ENCODE measurements at regions not wholly inside any gene's neighbourhood (a gene's known extent, or its start where the extent isn't known, plus 50 kb on each side); places are given as distances from the start of the nearest gene placed in this dataset.
"Not testable (repeated sequence)": the region's sequence is repeated elsewhere in the genome, so short reads cannot be mapped to it uniquely, and the experiment has no call there.

- DNase-seq, result no peak
These were observed 484.7 kb upstream of the ARRDC3 start for GRCh38 chr5:91867799-91868198.

GRCh38 chr5:91865915-91866314 is 482.8 kb upstream of the ARRDC3 start:
- DNase-seq, result no peak

GRCh38 chr5:91864962-91865361 is 481.8 kb upstream of the ARRDC3 start:
- no peak for DNase-seq

- DNase-seq, result no peak
These were observed 468.6 kb upstream of the ARRDC3 start for GRCh38 chr5:91851670-91852069.

- no peak for DNase-seq
These were observed 466.9 kb upstream of the ARRDC3 start for GRCh38 chr5:91850031-91850430.

- DNase-seq, result no peak
These were observed 466.0 kb upstream of the ARRDC3 start for GRCh38 chr5:91849069-91849468.

GRCh38 chr5:91848453-91848852 is 465.3 kb upstream of the ARRDC3 start:
- no peak for DNase-seq

- DNase-seq, result no peak
These were observed 458.3 kb upstream of the ARRDC3 start for GRCh38 chr5:91841423-91841822.

GRCh38 chr5:91840412-91840811 is 457.3 kb upstream of the ARRDC3 start:
- DNase-seq, result no peak

- DNase-seq, result no peak
These were observed 456.6 kb upstream of the ARRDC3 start for GRCh38 chr5:91839721-91840120.

- DNase-seq, result no peak
These were observed 456.1 kb upstream of the ARRDC3 start for GRCh38 chr5:91839233-91839632.

GRCh38 chr5:91830361-91830953 is 447.3 kb upstream of the ARRDC3 start:
- no peak for DNase-seq

GRCh38 chr5:91825618-91826017 is 442.5 kb upstream of the ARRDC3 start:
- DNase-seq, result no peak

GRCh38 chr5:91824406-91824805 is 441.3 kb upstream of the ARRDC3 start:
- DNase-seq, result no peak

- DNase-seq, result no peak
These were observed 437.8 kb upstream of the ARRDC3 start for GRCh38 chr5:91820874-91821273.

GRCh38 chr5:91816681-91817080 is 433.6 kb upstream of the ARRDC3 start:
- DNase-seq, result no peak

- DNase-seq, result no peak
These were observed 414.5 kb upstream of the ARRDC3 start for GRCh38 chr5:91797576-91797975.

GRCh38 chr5:91794856-91795548 is 411.9 kb upstream of the ARRDC3 start:
- no peak for DNase-seq

- no peak for DNase-seq
These were observed 411.3 kb upstream of the ARRDC3 start for GRCh38 chr5:91794455-91794854.

GRCh38 chr5:91787718-91788117 is 404.6 kb upstream of the ARRDC3 start:
- no peak for DNase-seq

- no peak for DNase-seq
These were observed 394.6 kb upstream of the ARRDC3 start for GRCh38 chr5:91777671-91778070.

GRCh38 chr5:91776249-91776648 is 393.1 kb upstream of the ARRDC3 start:
- no peak for DNase-seq

- DNase-seq, result no peak
These were observed 387.3 kb upstream of the ARRDC3 start for GRCh38 chr5:91770400-91770799.

- not testable (repeated sequence) for DNase-seq
These were observed 374.3 kb upstream of the ARRDC3 start for GRCh38 chr5:91757383-91757782.

GRCh38 chr5:91754990-91755389 is 371.9 kb upstream of the ARRDC3 start:
- DNase-seq, result no peak
